NOMO-1 (cell line): ENCODE measurements at regions not wholly inside any gene's neighbourhood (a gene's known extent, or its start where the extent isn't known, plus 50 kb on each side); places are given as distances from the start of the nearest gene placed in this dataset.

Source experiments
- DNase-seq, 2 experiments: peaks; one replicate each; lab custom pipeline; 2025; ENCODE audit not compliant: unreplicated experiment in 2 of 2; lab: John Stamatoyannopoulos, UW

DNA sequence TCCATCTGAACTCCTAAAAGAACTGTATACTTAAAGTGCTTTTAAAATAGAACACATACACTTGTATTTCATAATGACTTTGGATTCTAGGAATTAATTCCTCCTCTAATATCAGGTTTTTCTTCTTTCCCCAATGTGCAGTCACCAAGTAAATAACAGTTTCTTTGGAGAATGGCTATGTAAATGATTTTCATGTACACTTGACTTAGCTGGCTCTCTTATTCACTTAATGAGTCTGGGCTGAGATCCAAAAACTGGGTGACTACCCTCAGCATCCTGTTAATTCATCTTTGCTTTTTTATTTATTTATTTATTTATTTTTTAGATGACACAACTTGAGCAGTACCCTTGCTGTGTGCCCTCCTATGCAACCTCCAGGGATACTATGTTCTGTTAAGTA, 1003.7 kb downstream of the SLITRK1 start:
- no peak for DNase-seq

DNA sequence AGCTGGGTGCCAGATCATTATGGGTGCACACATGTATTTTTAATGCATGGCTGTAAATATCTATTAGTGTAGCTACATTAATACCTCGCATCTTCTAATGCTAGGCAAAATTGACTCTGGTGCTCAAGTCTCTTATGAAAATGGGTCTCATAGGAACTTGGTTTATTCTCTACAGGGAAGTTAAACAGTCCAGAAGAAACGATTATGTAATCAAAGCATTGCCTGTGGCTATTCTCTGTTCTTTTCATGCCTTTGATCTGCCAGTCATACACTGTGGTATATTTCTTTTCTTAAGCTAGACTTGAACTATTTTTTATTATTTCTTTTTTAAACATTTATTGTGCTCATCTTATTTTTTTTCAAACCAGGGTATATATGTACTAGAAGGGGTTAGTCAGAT, 1015.0 kb downstream of the SLITRK1 start:
- no peak for DNase-seq

DNA sequence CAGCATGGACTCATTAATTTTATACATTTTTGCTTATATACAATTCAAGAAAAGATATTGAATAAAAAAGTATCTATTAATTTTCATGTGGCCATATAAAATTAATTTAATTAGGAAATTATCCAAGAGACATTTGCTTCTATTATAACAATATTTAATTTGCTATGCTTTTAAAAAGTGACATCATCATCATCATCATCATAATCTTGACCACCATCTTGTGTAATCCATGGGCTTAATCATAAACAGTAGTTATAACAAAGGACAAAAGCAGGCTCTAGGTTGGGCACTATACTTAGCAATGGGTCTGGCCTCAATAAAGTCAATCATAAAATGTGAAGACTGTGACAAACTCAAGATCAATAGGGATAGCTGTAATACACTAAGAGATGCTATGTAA, 1031.6 kb downstream of the SLITRK1 start:
- no peak for DNase-seq

DNA sequence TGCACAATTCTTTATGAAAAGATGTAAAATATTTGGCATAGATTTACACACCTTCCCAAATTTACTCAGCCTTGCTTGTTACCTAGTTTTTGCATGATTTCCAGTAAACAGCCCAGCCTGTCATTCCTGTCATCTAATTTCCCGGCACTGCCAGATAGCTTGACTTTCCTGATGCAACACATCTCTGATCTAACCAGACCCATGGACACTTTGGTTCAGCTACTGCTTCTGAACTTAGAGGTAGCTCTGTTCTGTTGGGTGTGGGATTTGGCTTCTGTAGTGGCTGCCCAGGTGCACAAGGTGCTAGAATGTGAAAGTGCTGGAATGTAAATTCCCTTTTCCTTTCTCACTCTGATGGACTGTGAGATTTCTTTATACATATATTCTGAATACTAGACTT, 1033.5 kb downstream of the SLITRK1 start:
- no peak for DNase-seq

DNA sequence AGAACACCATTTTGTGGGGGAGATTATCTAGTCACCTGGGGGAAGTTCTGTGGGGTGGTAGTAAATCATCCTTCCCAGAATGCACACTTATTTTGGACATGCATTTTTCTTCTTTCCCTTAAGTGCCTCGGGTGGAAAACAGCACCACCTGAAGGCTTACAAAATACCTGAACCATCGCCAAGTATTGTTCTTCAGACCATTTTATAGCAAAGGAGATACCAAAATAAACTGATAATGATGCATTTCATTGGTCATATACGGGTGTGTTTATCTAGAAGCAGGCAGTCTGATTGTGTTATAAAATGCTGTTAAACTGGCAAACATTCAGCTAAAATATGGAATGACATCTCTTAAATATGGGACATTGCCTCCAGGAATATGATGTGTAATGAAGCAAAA, 1034.7 kb downstream of the SLITRK1 start:
- no peak for DNase-seq

DNA sequence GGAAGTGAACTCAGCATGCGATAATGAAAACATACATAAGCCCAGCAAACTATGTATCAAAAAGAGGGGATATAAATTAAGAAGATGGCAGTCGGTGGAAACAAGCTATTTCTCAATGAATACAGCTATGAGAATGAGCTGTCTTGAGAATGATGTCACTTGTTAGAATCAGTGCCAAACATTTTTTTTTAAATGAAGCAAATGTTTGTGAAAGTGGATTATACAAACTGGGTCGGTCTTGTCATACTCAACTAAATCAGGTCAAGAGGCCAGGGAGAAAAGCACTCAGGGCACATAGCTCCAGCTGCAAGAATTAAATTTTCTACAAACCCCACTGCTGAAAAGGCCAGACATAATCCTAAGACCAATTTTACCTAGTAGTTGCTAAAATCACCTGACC, 1048.4 kb downstream of the SLITRK1 start:
- DNase-seq: no peak

DNA sequence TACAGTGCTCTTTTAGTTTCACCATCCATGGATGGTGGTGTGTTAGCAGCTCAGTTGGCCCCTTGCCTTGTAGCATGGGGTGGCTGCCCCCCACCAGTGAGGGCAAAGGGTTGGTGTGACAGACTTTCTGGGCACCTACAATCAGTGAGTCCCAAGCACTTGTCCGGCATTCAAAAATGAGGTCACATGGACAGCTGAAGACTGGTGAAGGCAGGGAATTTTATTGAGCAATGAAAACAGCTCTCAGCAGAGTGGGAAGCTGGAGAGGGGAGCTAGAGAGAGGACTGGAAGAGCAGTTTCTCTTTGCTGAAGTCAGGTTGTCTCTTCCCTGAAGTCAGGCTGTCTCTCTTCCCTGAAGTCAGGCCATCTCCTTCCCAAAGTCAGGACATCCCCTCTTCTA, 1053.2 kb downstream of the SLITRK1 start:
- no peak for DNase-seq

DNA sequence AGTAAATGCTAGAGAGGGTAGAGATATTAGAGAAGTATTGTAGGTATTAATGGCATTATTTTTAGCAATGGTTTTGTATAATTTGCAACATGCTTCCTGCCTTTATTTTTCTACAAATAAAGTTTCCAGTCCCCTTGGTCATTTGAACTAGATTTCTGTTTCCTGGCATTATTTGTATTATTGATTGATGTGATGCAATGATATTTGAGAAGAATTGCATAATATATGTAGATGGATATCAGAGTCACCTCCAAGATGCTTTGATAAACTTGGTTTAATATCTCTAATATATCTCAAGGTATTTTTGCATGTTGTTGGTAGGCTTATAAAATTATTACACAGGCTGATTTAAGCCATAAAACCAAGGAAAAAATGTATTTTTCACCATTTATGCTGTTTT, 1054.5 kb downstream of the SLITRK1 start:
- DNase-seq: no peak

DNA sequence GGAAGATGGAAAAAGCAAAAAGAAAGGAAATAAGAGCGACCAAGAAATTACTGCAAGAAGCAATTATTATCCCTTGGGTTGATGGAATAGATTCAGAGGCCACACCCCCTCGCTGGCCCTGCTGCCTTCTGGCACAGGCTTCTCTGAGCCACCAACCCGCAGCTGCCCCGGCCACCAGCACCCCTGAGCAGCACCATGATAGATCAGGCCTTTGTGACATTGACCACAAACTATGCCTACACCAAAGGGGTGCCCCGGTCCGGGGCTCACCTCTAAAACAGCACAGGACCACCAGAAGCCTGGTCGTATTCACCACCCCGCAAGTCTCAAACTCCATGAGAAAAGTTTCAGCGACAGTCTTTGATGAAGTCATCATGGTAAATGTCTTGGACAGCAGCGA, 1059.3 kb downstream of the SLITRK1 start:
- DNase-seq: no peak

DNA sequence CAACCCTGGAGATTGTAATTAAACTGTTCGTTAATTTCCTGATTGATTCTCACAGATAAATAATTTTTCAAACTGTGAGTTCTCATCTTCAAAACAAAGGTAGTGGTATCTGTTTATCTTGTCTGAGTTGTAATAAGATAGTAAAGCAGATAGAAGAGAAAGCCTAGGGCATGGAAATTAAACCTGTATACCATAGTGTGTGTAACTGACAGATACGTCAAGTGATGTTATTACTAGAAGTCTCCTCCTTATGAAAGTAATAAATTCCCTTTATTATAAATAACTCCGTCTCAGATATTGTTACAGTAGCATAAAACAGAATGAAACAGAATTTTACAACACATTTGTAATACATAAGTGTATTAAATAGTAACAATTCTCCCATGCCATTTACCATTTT, 1065.1 kb downstream of the SLITRK1 start:
- DNase-seq: no peak

DNA sequence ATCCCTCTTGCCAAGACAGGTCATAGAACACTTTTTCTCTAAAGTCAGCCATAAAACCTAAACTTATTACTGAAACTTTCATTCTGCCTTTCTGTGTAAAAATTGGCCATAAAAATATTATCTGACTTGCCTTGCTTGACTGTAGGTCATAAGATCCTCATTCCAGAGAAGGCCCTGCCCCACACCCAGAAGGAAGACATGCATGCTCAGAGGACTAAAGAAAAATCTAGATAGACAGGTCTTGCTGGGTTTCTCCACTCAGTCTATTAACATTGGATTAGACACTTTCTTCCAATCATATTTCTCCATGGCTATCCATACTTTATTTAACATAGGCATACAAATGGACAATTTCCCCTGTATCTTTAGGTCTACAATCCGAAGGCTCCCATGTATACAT, 1066.5 kb downstream of the SLITRK1 start:
- no peak for DNase-seq

DNA sequence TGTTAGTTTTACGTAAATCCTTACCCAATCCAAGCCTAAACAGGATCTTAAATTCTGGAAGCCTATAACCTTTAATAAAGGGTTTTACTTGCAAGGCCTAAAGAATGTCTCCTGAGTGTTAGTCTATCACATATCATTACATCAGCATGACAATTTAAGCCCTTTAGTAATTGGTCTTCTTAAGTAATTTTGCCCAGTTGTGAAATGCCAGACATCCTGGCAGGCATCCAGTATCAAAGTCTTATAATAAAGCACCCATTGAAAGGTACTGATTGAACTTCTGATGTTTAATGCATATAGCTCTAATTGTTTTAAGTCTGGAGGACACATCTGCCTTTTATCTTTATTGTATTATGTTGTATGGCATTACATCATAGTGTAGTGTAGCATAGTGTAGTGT, 1078.9 kb downstream of the SLITRK1 start:
- no peak for DNase-seq

DNA sequence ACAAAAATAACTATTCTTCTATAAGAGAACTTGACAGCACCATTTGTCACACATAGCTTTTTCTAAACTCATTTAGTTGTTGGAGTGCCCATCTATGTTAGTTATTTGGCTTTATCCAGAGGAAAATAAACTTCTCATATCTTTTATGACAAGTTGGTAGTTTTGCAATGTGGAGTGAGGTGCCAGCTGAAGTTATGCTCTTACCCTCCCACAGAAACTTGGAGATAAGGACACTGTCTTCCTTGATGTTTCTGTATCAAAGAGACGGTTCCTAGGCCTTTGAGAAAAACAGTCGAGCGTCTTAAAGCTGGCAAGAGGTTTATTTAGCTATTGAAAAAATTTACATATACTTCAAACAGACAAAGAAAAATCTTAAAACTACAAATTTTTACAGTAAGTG, 1079.7 kb downstream of the SLITRK1 start:
- no peak for DNase-seq

DNA sequence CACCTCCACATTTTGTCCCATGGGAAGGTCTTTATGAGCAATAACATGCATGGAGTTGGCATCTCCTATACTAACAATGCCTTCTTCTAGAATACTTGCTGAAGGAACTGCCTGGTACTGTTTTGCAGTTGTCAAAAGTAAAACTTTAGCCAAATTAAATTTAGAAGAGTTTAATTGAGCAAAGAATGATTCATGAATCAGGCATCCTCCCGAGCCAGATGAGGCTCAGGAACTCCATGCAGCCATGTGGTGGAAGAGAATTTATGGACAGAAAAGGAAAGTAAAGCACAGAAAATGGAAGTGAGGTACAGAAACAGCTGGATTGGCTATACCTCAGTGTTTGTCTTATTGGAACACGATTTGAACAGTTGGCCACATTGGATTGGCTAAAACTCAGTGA, 1081.9 kb downstream of the SLITRK1 start:
- DNase-seq: no peak

DNA sequence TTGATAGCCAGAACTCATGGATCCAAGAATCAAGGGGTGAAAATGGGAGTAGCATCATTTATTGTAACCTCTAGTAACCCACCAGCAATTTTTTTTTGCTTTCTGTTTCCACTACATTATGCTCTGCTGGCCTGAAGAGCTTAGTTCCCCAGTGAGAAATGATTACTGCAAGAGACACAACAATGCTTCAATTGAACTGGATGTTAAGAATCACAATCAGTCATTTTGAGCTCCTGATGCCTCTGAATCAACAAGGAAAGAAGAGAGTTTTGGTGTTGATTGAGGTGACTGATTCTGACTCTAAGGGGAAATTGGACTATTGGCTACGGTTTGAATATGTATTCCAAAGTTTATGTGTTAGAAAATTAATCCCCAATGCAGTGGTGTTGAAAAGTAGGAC, 1084.4 kb downstream of the SLITRK1 start:
- DNase-seq: no peak

DNA sequence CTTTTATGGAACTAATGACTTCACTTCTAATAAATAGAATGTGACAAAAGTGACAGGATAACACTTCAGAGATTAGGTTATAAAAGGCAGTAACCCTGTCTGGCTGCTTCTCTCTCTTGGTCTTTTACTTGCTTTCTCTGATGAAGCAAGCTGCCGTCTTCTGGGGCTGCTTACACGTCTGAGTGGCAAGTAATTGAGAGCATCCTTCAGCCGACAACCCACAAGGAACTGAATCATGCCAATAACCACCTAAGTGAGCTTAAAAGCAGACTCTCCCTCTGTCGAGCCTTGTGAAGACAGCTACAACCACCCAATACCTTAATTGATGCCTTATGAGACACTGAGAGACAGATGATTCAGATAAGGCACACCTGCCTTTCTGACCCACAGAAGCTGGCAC, 1091.2 kb downstream of the SLITRK1 start:
- DNase-seq: no peak

DNA sequence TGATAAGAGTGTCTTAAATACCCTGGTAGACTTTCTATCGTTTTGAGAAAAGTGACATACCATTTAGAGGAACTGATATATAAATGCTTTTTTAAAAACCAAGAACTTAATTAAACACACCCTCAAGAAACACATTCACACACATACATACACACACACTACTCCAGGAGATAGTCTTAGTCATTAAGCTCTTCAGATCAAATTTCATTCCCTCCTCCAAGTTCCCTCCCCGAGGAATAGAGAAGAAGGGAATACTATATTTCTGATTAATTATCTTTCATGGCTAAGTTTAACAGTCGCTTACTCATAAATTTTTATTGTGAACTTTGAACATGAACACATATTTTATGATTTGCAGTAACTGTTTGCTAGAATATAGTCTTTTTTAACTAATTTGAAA, 1109.5 kb downstream of the SLITRK1 start:
- DNase-seq: no peak

DNA sequence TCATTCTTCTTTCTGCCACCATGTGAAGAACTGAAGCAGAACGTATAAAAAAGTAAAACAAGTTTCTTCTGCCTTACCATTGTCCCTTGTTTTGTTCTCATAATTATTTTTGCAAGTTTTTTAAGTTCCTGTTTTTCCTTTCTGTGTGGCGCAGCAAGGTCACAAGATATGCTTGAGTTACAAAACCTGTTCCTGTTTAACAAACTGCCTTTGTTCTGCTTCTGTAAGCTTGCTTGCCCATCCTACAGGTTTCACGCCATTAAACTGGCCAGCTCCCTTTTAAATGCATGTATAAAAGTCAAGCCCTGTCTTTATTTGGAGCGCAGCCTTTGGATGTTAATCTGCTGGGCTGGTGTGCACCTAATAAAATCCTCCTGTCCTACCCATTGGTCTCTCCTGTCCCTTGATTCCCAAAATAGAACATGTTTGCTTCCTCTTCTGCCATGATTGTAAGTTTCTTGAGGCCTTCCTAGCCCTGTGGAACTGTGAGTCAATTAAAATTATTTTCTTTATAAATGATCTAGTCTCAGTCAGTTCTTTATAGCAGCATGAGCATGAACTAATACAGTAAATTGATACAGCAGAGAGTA, 1115.4 kb downstream of the SLITRK1 start:
- DNase-seq: peak; percentile 65 to 79

DNA sequence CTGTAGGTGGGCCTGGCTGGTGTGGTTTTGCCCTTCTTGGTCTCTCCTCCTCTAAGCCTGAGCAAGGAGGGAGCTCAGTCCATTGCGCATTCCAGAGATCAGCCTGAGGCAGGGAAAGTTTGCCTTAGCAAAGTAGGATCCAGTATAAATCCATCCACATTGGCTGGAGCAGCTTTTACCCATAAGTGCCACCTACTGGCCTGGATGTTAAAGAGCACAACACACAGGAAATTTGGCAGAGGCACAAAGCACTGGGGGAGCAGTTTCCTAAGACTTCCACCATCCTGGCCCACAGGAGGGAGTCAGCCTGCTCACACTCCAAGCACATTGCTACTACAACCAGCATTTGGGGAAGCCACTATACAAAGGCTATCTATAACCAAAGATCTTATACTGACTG, 1124.2 kb downstream of the SLITRK1 start:
- DNase-seq: peak in 1 of 2 experiments; percentile 14

DNA sequence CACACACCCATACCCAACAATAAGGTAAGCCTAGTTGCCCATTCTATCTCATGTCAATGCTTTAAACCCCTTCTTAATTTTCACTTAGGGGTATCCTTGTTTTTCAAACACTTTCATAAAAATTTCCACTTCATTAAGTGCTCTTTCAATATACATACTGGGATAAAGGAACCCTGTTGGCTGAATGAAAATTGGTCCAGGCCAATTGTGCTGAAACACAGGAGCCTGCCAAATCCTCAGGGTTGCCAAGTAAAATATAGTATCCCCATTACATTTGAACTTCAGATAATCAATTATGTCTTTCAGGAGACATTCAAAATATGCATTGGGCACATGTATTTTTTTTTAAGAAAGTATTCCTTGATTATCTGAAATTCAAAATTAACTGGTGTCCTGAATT, 1131.1 kb downstream of the SLITRK1 start:
- DNase-seq: no peak

DNA sequence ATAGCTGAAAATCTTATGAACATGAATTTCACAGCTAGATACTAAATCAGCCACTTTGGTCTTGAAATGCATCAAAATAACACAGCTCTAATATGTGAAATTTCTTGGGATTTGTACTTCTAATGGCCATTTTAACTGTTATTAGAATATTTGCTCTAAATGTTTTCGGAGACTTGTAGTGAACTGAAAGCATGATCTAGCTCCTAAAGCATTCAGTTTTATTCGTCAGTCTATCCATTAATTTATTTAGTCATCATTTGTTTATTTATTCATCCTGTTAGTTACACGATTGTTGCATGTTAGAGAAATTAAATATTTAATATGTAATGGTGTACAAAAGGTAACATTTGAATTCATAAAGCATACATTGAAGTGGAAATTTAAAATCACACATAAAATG, 1132.7 kb downstream of the SLITRK1 start:
- no peak for DNase-seq

DNA sequence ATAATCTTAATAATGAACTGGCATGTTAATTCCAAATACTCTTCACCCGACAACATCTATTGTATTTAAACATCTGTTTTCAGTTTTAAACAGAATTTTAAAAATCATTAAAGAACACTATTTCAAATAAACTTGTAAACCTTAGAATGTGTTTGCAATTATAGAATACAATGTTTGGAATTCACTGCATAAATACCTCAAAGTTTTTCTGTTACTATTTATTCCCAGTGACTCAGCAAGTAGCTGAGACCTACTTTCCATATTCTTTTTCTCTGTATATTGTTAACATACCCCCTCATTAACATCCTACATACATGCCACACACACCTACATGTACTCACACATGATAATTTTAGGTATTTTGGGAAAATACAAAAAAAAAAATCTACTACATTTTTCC, 1134.3 kb downstream of the SLITRK1 start:
- no peak for DNase-seq

DNA sequence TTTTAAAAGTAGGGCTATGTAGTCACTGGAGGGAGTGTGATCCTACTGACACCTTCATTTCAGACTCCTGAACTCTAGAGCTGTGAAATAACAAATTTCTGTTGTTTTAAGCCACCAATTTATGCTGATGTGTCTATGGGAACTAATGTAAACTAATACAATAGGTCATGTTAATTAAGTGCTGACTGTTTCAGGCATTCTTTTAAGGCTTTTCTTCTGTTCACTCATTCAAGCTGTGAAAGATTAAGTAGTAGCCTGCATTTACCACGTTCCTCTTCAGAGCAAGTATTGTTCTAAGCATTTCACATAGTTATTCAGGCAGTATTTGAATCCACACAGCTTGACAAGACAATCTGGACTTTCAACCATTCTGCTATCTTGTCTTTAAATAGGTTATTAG, 1135.0 kb downstream of the SLITRK1 start:
- DNase-seq: no peak

DNA sequence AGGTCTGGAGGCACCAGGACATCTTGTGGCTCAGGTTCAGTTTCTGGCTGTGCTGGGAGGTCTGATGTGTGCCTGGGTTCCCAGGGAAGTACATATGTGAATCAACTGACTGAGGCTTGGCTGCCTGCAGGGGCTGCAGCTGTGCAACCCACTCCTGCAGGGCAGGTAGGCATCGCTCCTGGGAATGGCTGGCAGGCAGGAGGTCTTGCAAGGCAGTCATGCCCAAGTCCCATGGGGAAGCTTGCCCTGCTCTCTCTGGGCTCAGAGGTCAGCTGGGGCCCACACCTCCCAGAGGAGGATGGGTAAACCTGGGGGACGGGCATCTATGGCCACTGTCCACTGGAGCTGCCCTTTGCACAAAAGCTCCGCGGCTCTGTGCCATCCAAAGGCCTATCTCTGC, 1141.8 kb downstream of the SLITRK1 start:
- DNase-seq: no peak
